K562 (cell line): ENCODE measurements at regions not wholly inside any gene's neighbourhood (a gene's known extent, or its start where the extent isn't known, plus 50 kb on each side); places are given as distances from the start of the nearest gene placed in this dataset.

Experiments used
- ATAC-seq: fragments of 200-7000 bp; cut with Tn5 transposase; 3 replicates; pipeline ENCODE4 v1.9.1; 2020; ENCODE audit warnings: moderate library complexity
- BruUV-seq: library from RNA; stranded (reverse); fragments of 400-500 nt; replicated peaks from 2 replicates; lab custom pipeline; 2021; lab: Mats Ljungman, UMichigan
- CTCF ChIA-PET: fragments of 300-600 bp; formaldehyde crosslinking; extraction: SDS; loops from one replicate; lab custom pipeline; 2021; ENCODE audit warnings: low intra/inter-chr PET ratio; lab: Yijun Ruan, JAX
- POLR2A ChIA-PET: fragments of 300-600, 350-650 bp; sonication (Branson Sonifier 250); formaldehyde crosslinking; extraction: SDS; loops from one replicate; lab custom pipeline; 2021; ENCODE audit warnings: antibody characterized with exemption, inconsistent platforms; lab: Yijun Ruan, JAX
- DNase-seq, 4 experiments: peaks; one replicate each; pipeline versions ENCODE4 v3.0.0 to v3.0.0-alpha.2; 2011 to 2018; ENCODE audit warnings: low spot score in 3 of 4, mixed read lengths in 3 of 4; ENCODE audit errors: extremely low read depth in 1 of 4
- FAIRE-seq: peaks from 2 replicates; lab custom pipeline; 2011; peaks lifted over from hg19 to GRCh38; lab: Jason Lieb, UNC
- H2AFZ ChIP-seq: 2 replicates; pipeline ENCODE4 v1.6.0; 2011; ENCODE audit warnings: low read depth, low read length, control low read depth, inconsistent platforms
- H3K27ac ChIP-seq: fragments of 200-600 bp; 3 replicates; pipeline ENCODE4 v1.8.0; 2011; ENCODE audit warnings: low read depth, mild to moderate bottlenecking, control low read depth, inconsistent platforms, low read length, moderate library complexity, mixed read lengths; ENCODE audit errors: extremely low read depth
- H3K27me3 ChIP-seq, 2 experiments: fragments of 300-600 bp in 1 of 2; 2 replicates in 1 of 2; 3 replicates in 1 of 2; pipeline versions ENCODE4 v1.6.0 to v1.8.0; 2011; ENCODE audit warnings: inconsistent platforms in 2 of 2, low read length in 2 of 2, mild to moderate bottlenecking in 1 of 2, mixed read lengths in 1 of 2, moderate library complexity in 1 of 2; ENCODE audit not compliant: control insufficient read depth in 2 of 2, insufficient read depth in 2 of 2
- H3K36me3 ChIP-seq: fragments of 300-600 bp; 3 replicates; pipeline ENCODE4 v1.8.0; 2011; ENCODE audit warnings: mild to moderate bottlenecking, low read length, inconsistent platforms; ENCODE audit not compliant: control insufficient read depth, insufficient read depth
- H3K4me1 ChIP-seq, 2 experiments: fragments of 200-600 bp in 1 of 2; replicated peaks in 1 of 2; 2 replicates in 1 of 2; 3 replicates in 1 of 2; pipeline versions ENCODE4 v1.5.1 to v1.8.0; 2011; ENCODE audit warnings: inconsistent platforms in 2 of 2, low read length in 2 of 2, mild to moderate bottlenecking in 1 of 2, mixed read lengths in 1 of 2, moderate library complexity in 1 of 2; ENCODE audit not compliant: control insufficient read depth in 2 of 2, insufficient read depth in 2 of 2
- H3K4me2 ChIP-seq: 2 replicates; pipeline ENCODE4 v1.6.1; 2011; ENCODE audit warnings: low read length, control low read depth, inconsistent platforms, mixed read lengths; ENCODE audit not compliant: insufficient read depth
- H3K4me3 ChIP-seq: fragments of 200-600 bp; sonication (generic), shearing (Covaris generic); 2 replicates; pipeline ENCODE4 v1.5.1; 2016; ENCODE audit warnings: control low read depth, inconsistent platforms
- H3K79me2 ChIP-seq: fragments of 200-600 bp; 3 replicates; pipeline ENCODE4 v1.8.0; 2011; ENCODE audit warnings: low read length, inconsistent platforms; ENCODE audit not compliant: control insufficient read depth, insufficient read depth
- H3K9ac ChIP-seq, 2 experiments: 2 replicates each; pipeline versions ENCODE4 v1.6.0 to v1.6.1; 2011; ENCODE audit warnings: low read depth in 2 of 2, low read length in 2 of 2, control low read depth in 1 of 2, inconsistent platforms in 1 of 2, mild to moderate bottlenecking in 1 of 2, mixed read lengths in 1 of 2; ENCODE audit not compliant: insufficient read depth in 1 of 2
- H3K9me1 ChIP-seq: one replicate; pipeline ENCODE4 v1.6.0; 2011; ENCODE audit warnings: inconsistent platforms, mild to moderate bottlenecking, low read length, moderate library complexity; ENCODE audit not compliant: control insufficient read depth, insufficient read depth
- H3K9me3 ChIP-seq: replicated peaks from 2 replicates; pipeline ENCODE4 v1.5.1; 2011; ENCODE audit warnings: low read depth, low read length, inconsistent platforms; ENCODE audit not compliant: control insufficient read depth, insufficient read depth
- H4K20me1 ChIP-seq: replicated peaks from 2 replicates; pipeline ENCODE4 v1.6.1; 2011; ENCODE audit warnings: low read length, inconsistent platforms, mixed read lengths; ENCODE audit not compliant: control insufficient read depth, insufficient read depth
- BCL6 ChIP-seq: fragments of 250-450 bp; sonication (Bioruptor Pico); IDR thresholded peaks from 2 replicates; pipeline ENCODE4 v1.4.0; 2020
- CAMTA2 ChIP-seq: fragments of 250-450 bp; sonication (Bioruptor Pico); conservative IDR thresholded peaks from 2 replicates; pipeline ENCODE4 v1.5.1; 2022
- MTF1 ChIP-seq: fragments of 250-450 bp; sonication (Bioruptor Pico); IDR thresholded peaks from 2 replicates; pipeline ENCODE4 v1.9.0; 2021; ENCODE audit warnings: moderate library complexity, mild to moderate bottlenecking, inconsistent platforms, borderline replicate concordance
- TAF1 ChIP-seq: IDR thresholded peaks from 2 replicates; pipeline ENCODE4 v1.6.1; 2011; ENCODE audit warnings: mild to moderate bottlenecking, low read length, moderate library complexity; ENCODE audit not compliant: insufficient read depth, control insufficient read depth, severe bottlenecking; ENCODE audit errors: extremely low read depth
- TCFL5 ChIP-seq: fragments of 250-450 bp; sonication (Bioruptor Pico); conservative IDR thresholded peaks from 2 replicates; pipeline ENCODE4 v1.6.1; 2021; ENCODE audit warnings: mild to moderate bottlenecking, moderate library complexity, matching md5 sums
- XRCC3 ChIP-seq: fragments of 450-650 bp; IDR thresholded peaks from 2 replicates; pipeline ENCODE4 v1.6.1; 2017; ENCODE audit warnings: mild to moderate bottlenecking, moderate library complexity
- ZNF311 ChIP-seq: fragments of 250-450 bp; sonication (Bioruptor Pico); IDR thresholded peaks from 2 replicates; pipeline ENCODE4 v1.4.0; 2020; ENCODE audit warnings: mild to moderate bottlenecking, moderate library complexity
- ZNF696 ChIP-seq: fragments of 250-450 bp; sonication (Bioruptor Pico); conservative IDR thresholded peaks from 2 replicates; pipeline ENCODE4 v1.4.0; 2020; ENCODE audit warnings: mild to moderate bottlenecking, moderate library complexity
- WGBS: fragments of 100-300 bp; shearing (Covaris generic); methylation state at CpG from one replicate; pipeline ENCODE4 v1.1.6; 2016; ENCODE audit warnings: low coverage, mixed read lengths; ENCODE audit not compliant: insufficient coverage; ENCODE audit errors: missing lambda C conversion rate; 5-methylcytosine and 5-hydroxymethylcytosine counted together
- in situ Hi-C: fragments of 300-500 bp; cut with MboI; formaldehyde crosslinking; loops from 4 replicates; pipeline ENCODE4 v1.15.0; 2018; ENCODE audit warnings: inconsistent platforms, mixed read lengths
- intact Hi-C: fragments of 100-400 bp; cut with micrococcal nuclease; formaldehyde crosslinking; loops from 2 replicates; pipeline ENCODE4 v1.14.2; 2022
- TF ChIP-seq, protein P1 (sequence below): sonication (generic); formaldehyde crosslinking; IDR thresholded peaks from 2 replicates; pipeline ENCODE4 v1.8.0; 2022; ENCODE audit warnings: mild to moderate bottlenecking, missing genetic modification reagents

DNA sequence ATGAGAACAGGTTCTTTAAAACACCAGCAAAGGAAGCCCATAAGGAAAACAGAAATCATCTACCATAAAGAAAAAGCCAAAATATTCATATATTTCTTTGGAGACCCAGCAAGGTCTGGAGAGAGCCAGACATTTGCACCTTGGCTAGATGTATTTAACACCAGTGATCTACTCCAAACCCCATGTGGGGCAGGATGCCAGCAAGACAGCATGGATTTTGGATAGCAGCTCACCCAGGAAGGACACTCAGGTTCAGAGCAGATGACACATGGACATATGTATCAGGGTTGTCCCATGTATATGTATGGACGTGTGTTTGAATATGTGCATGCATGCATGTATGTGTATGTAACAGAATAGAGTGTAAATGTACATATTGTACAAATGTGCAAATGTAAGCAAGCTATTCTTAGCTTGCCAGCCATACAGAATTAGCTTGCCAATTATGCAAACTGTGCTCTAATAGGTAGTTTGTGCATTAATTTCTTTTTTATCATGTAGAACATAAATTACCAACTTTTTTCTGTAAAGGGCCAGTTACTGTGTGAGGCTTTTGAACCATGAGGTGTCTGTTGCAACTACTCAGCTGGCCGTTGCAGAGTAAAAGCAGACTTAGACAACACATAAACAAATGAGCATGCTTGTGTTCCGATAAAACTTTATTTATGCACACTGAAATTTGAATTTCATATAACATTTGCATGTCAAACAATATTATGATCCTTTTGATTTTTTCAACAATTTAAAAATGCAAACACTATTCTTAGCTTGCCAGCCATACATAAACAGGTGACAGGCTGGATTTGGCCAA lies 73.5 kb upstream of the KAZN start (continued):
- TF ChIP-seq, protein P1, sequence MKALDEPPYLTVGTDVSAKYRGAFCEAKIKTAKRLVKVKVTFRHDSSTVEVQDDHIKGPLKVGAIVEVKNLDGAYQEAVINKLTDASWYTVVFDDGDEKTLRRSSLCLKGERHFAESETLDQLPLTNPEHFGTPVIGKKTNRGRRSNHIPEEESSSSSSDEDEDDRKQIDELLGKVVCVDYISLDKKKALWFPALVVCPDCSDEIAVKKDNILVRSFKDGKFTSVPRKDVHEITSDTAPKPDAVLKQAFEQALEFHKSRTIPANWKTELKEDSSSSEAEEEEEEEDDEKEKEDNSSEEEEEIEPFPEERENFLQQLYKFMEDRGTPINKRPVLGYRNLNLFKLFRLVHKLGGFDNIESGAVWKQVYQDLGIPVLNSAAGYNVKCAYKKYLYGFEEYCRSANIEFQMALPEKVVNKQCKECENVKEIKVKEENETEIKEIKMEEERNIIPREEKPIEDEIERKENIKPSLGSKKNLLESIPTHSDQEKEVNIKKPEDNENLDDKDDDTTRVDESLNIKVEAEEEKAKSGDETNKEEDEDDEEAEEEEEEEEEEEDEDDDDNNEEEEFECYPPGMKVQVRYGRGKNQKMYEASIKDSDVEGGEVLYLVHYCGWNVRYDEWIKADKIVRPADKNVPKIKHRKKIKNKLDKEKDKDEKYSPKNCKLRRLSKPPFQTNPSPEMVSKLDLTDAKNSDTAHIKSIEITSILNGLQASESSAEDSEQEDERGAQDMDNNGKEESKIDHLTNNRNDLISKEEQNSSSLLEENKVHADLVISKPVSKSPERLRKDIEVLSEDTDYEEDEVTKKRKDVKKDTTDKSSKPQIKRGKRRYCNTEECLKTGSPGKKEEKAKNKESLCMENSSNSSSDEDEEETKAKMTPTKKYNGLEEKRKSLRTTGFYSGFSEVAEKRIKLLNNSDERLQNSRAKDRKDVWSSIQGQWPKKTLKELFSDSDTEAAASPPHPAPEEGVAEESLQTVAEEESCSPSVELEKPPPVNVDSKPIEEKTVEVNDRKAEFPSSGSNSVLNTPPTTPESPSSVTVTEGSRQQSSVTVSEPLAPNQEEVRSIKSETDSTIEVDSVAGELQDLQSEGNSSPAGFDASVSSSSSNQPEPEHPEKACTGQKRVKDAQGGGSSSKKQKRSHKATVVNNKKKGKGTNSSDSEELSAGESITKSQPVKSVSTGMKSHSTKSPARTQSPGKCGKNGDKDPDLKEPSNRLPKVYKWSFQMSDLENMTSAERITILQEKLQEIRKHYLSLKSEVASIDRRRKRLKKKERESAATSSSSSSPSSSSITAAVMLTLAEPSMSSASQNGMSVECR (CRISPR knock-in tag), result no peak

DNA sequence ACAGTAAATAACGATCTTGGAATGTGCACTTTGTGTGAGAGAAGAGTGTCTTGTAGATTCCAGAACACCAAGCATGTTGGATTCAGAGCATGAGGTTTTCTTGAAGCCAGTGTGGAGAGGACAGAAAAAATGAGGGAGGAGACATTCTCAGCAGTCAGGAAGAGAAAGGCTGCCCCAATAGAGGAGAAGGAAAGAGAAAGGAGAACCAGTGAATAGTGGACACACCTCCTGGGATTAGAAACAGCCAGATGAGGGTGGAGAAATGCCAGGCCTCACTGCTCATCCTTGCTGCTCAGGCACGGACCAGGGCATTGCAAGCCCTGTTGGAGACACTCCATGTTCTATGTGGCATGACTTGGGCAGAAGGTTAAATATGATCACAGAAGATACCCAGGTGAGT lies 69.0 kb upstream of the KAZN start:
- POLR2A ChIA-PET, result no interaction called here
- no peak overlapping the region for H3K4me2 ChIP-seq
- CTCF ChIA-PET, result no interaction called here
- peaks cover 0 to 5% of the 10 kb centered on the region in 2 experiments; a peak in 2 of 5 replicates for H3K4me1 ChIP-seq
- ATAC-seq (no peak), FAIRE-seq (no peak), DNase-seq (no peak)
- no peak overlapping the region for H3K27ac ChIP-seq
- no peaks in the 10 kb centered on the region for H3K9me3 ChIP-seq
- in situ Hi-C loops (no loop called here), intact Hi-C loops (no loop called here)
- H3K9ac ChIP-seq, result no peak overlapping the region
- H4K20me1 ChIP-seq, result no peaks in the 10 kb centered on the region
- H3K4me3 ChIP-seq, result no peak overlapping the region
- BruUV-seq, result no TSS peak
- no peaks in the 10 kb centered on the region for H3K79me2 ChIP-seq
- H3K27me3 ChIP-seq, result no peaks in the 10 kb centered on the region
- H2AFZ ChIP-seq, result peak overlapping the region; percentile 48; the same call in 1 of the 2 replicates
- H3K9me1 ChIP-seq, result no peaks in the 10 kb centered on the region
- TF ChIP-seq ZNF311 (CRISPR knock-in tag) (no peak), TCFL5 (CRISPR knock-in tag) (no peak), CAMTA2 (CRISPR knock-in tag) (no peak), TAF1 (no peak), MTF1 (no peak), ZNF696 (CRISPR knock-in tag) (no peak), XRCC3 (no peak), BCL6 (CRISPR knock-in tag) (no peak)
- no peaks in the 10 kb centered on the region for H3K36me3 ChIP-seq
- WGBS, result 18% methylated on average over 2 of the region's 2 CpGs
